Gastroesophageal sphincter (tissue), 4 donors: ENCODE measurements at regions not wholly inside any gene's neighbourhood (a gene's known extent, or its start where the extent isn't known, plus 50 kb on each side); places are given as distances from the start of the nearest gene placed in this dataset.

ENCODE experiments used
- ATAC-seq: fragments of 150-250 bp; one replicate; pipeline ENCODE4 v1.9.1; 2016; ENCODE audit warnings: mild to moderate bottlenecking, moderate library complexity
- H3K27ac ChIP-seq, 4 donors: fragments of 200-600 bp; sonication (generic) in 3 of 4; 1 replicate in 3 of 4; 2 replicates in 1 of 4; pipeline ENCODE4 v1.5.1; 2016 to 2019
- H3K27me3 ChIP-seq: fragments of 200-600 bp; sonication (generic); one replicate; pipeline ENCODE4 v1.5.1; 2019
- H3K36me3 ChIP-seq, 2 donors: fragments of 200-600 bp; sonication (generic); one replicate each; pipeline ENCODE4 v1.5.1; 2019; ENCODE audit warnings: control low read depth in 1 of 2
- H3K4me1 ChIP-seq, 3 donors: fragments of 200-600 bp; sonication (generic); 1 replicate in 2 of 3; 2 replicates in 1 of 3; pipeline ENCODE4 v1.5.1; 2016 to 2019; ENCODE audit warnings: control low read depth in 2 of 3
- H3K4me3 ChIP-seq, 2 donors: fragments of 200-600 bp; sonication (generic); one replicate each; pipeline ENCODE4 v1.5.1; 2019; ENCODE audit warnings: mild to moderate bottlenecking in 1 of 2, moderate library complexity in 1 of 2
- H3K9me3 ChIP-seq, 3 donors: fragments of 200-600 bp; sonication (generic); one replicate each; pipeline ENCODE4 v1.5.1; 2017 to 2019; ENCODE audit warnings: control low read depth in 2 of 3
- CTCF ChIP-seq, 4 experiments: fragments of 200-600 bp in 2 of 4; fragments of 450-650 bp in 2 of 4; sonication (generic) in 1 of 4; IDR thresholded peaks; one replicate each; pipeline ENCODE4 v1.5.1; 2017 to 2019; ENCODE audit warnings: antibody characterized with exemption in 4 of 4, mild to moderate bottlenecking in 2 of 4, moderate library complexity in 2 of 4
- EP300 ChIP-seq: sonication (generic); formaldehyde crosslinking; IDR thresholded peaks from one replicate; pipeline ENCODE4 v1.6.1; 2017; ENCODE audit warnings: antibody characterized with exemption, mild to moderate bottlenecking
- POLR2A ChIP-seq, 2 donors: fragments of 450-650 bp; IDR thresholded peaks; one replicate each; pipeline ENCODE4 v1.6.1; 2017; ENCODE audit warnings: antibody characterized with exemption in 2 of 2, mild to moderate bottlenecking in 2 of 2, moderate library complexity in 1 of 2
- POLR2AphosphoS5 ChIP-seq: sonication (generic); formaldehyde crosslinking; IDR thresholded peaks from one replicate; pipeline ENCODE4 v1.6.1; 2017; ENCODE audit warnings: antibody characterized with exemption
- WGBS, 2 donors: methylation state at CpG; one replicate each; pipeline ENCODE4 v1.1.5; 2018; ENCODE audit warnings: low coverage in 1 of 2; 5-methylcytosine and 5-hydroxymethylcytosine counted together

DNA sequence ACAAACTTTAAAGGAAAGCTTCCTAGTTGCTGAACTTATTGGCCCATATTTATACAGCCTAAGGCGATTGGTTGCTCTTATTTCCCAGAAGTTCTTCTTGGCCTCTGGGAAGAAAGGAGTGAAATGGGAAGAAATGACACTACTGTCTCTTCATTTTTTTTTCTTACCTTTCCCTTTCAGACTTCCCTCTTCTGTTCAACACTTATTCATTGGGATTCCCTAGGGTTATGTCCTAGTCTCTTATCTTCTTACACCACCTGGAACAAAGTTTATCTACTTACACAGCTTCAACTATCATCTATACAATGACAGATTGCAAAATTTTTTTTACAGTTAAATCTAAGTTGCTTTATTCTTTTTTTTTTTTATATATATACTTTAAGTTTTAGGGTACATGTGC, 68.0 kb downstream of the SNX12 start:
- no peak overlapping the region for H3K27ac ChIP-seq
- H3K9me3 ChIP-seq: no peaks in the 10 kb centered on the region
- H3K36me3 ChIP-seq: no peaks in the 10 kb centered on the region
- no peak overlapping the region for H3K4me3 ChIP-seq
- ATAC-seq: no peak
- TF ChIP-seq CTCF (IDR thresholded peaks at IDR 0.05) (no peak), POLR2A (IDR thresholded peaks at IDR 0.05) (no peak), POLR2AphosphoS5 (no peak), EP300 (no peak)
- H3K27me3 ChIP-seq: no peaks in the 10 kb centered on the region
- WGBS, 2 donors: 22 to 57% methylated on average over 1 of the region's 1 CpG
- H3K4me1 ChIP-seq: no peaks in the 10 kb centered on the region

DNA sequence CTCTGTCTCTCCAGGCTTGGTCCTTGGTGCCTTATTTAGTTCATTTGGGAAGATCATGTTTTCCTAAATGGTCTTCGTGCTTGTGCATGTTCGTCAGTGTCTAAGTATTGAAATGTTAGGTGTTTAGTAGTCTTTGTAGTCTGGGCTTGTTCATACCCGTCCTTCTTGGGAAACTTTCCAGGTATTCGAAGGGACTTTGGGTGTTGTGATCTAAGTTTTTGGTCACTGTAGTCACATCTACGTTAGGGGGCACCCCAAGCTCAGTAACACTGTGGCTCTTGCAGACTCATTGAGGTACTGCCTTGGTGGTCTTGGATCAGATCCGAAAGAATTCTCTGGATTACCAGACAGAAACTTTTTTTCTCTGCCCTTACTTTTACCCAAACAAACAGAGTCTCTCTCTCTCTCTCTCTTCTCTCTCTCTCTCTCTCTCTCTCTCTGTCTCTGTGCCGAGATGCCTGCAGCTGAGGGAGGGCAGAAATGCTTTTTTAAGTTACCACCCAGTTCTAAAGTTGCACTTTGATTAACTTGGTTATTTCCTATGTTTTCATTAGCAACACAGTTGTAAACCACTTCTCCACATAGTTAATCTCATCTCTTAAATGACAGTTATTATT, 67.6 kb upstream of the SLC7A3 start:
- Histone ChIP-seq H3K9me3 (no peaks in the 10 kb centered on the region), H3K4me1 (no peaks in the 10 kb centered on the region), H3K4me3 (no peak overlapping the region), H3K27ac (no peak overlapping the region), H3K27me3 (no peaks in the 10 kb centered on the region), H3K36me3 (no peaks in the 10 kb centered on the region)
- TF ChIP-seq CTCF (IDR thresholded peaks at IDR 0.05) (peak in 1 of 4 experiments; percentile 10), POLR2A (IDR thresholded peaks at IDR 0.05) (no peak)
- ATAC-seq: no peak
- 7 to 13% methylated on average over 3 to 6 of the region's 7 CpGs for WGBS, 2 donors

DNA sequence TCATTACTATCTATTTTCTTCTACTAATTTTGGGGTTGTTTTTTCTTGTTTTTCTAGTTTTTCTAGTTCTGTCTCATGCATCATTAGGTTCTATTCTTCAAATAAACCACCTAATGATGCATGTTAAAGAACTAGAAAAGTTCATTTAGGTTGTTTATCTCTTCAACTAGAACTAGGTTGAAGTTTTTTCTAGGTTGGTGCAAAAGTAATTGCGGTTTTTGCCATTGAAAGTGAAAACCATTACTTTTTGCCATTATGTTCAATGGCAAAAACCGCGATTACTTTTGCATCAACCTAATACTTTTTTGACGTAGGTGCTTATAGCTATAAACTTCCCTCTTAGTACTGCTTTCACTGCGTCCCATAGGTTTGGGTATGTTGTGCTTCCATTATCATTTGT, 64.4 kb upstream of the SLC7A3 start:
- TF ChIP-seq EP300 (no peak), CTCF (IDR thresholded peaks at IDR 0.05) (no peak), POLR2AphosphoS5 (no peak), POLR2A (IDR thresholded peaks at IDR 0.05) (no peak)
- no peak for ATAC-seq

DNA sequence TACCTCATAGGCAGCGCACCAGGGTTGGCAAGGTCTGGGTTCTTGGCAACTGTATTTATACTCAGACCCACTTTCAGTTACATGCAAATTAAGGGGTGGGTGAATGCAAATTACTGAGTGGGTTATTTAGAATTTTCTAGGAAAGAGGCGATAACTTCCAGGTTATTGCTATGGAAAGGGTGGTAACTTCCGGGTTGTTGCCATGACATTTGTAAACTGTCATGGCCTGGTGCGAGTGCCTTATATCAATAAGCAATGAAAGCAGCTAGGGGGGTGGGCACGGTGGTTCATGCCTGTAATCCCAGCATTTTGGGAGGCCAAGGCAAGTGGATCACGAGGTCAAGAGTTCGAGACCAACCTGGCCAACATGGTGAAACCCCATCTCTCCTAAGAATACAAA, 57.5 kb upstream of the SLC7A3 start:
- Histone ChIP-seq H3K27me3 (no peaks in the 10 kb centered on the region), H3K4me3 (no peak overlapping the region), H3K4me1 (no peaks in the 10 kb centered on the region), H3K9me3 (no peaks in the 10 kb centered on the region), H3K27ac (no peak overlapping the region), H3K36me3 (no peaks in the 10 kb centered on the region)
- 95 to 100% methylated on average over 1 to 4 of the region's 7 CpGs for WGBS, 2 donors
- no peak for TF ChIP-seq EP300
- TF ChIP-seq CTCF (IDR thresholded peaks at IDR 0.05): no peak
- no peak for TF ChIP-seq POLR2AphosphoS5
- ATAC-seq: no peak

More for the DNA sequence above, 64.4 kb upstream of the SLC7A3 start:
- no peaks in the 10 kb centered on the region for H3K27me3 ChIP-seq
- H3K4me1 ChIP-seq: no peaks in the 10 kb centered on the region
- H3K36me3 ChIP-seq: no peaks in the 10 kb centered on the region
- H3K9me3 ChIP-seq: no peaks in the 10 kb centered on the region
- H3K4me3 ChIP-seq: no peak overlapping the region
- 81 to 91% methylated on average over 5 of the region's 5 CpGs for whole genome bisulfite sequencing, 2 donors
- H3K27ac ChIP-seq: no peak overlapping the region
